GM12892 (cell line): ENCODE measurements at regions not wholly inside any gene's neighbourhood (a gene's known extent, or its start where the extent isn't known, plus 50 kb on each side); places are given as distances from the start of the nearest gene placed in this dataset.

Source experiments
- POLR2A ChIP-seq: IDR thresholded peaks from 2 replicates; pipeline ENCODE4 v1.6.1; 2011; ENCODE audit warnings: low read depth, low read length, control low read depth
- POLR2AphosphoS5 ChIP-seq: IDR thresholded peaks from 2 replicates; pipeline ENCODE4 v1.6.1; 2011; ENCODE audit warnings: low read depth, low read length, control low read depth

GRCh38 chr2:65943099-65943786 lies 491.7 kb upstream of the MEIS1 start:
- TF ChIP-seq POLR2A (no peak), POLR2AphosphoS5 (no peak)
